Testis (tissue), 2 donors: ENCODE measurements at regions not wholly inside any gene's neighbourhood (a gene's known extent, or its start where the extent isn't known, plus 50 kb on each side); places are given as distances from the start of the nearest gene placed in this dataset.

Experiments
- DNase-seq: peaks from one replicate; pipeline ENCODE4 v3.0.0-alpha.2; 2019
- H3K27ac ChIP-seq, 2 donors: fragments of 200-600 bp; sonication (generic); one replicate each; pipeline ENCODE4 v1.5.1; 2019
- H3K27me3 ChIP-seq: fragments of 200-600 bp; sonication (generic); one replicate; pipeline ENCODE4 v1.5.1; 2019
- H3K36me3 ChIP-seq: fragments of 200-600 bp; sonication (generic); one replicate; pipeline ENCODE4 v1.5.1; 2017; ENCODE audit warnings: low read depth; ENCODE audit errors: missing control alignments
- H3K4me1 ChIP-seq: fragments of 200-600 bp; sonication (generic); one replicate; pipeline ENCODE4 v1.5.1; 2019
- H3K4me3 ChIP-seq, 2 donors: fragments of 200-600 bp; sonication (generic); one replicate each; pipeline ENCODE4 v1.5.1; 2017 to 2019
- H3K9me3 ChIP-seq: fragments of 200-600 bp; sonication (generic); one replicate; pipeline ENCODE4 v1.5.1; 2017
- POLR2A ChIP-seq: fragments of 450-650 bp; IDR thresholded peaks from one replicate; pipeline ENCODE4 v1.6.1; 2017; ENCODE audit warnings: antibody characterized with exemption, mild to moderate bottlenecking, moderate library complexity
- WGBS, 2 donors: methylation state at CpG; one replicate each; pipeline ENCODE4 v1.1.5; 2018; 5-methylcytosine and 5-hydroxymethylcytosine counted together
- intact Hi-C: fragments of 100-400 bp; cut with DNase I; formaldehyde crosslinking; loops from one replicate; pipeline ENCODE4 v1.15.1; 2023; ENCODE audit warnings: low total_unique reads
- TF ChIP-seq, protein P1 (sequence below), 3 experiments: fragments of 450-650 bp in 2 of 3; fragments of 200-600 bp in 1 of 3; sonication (generic) in 1 of 3; IDR thresholded peaks; one replicate each; pipeline ENCODE4 v1.5.1; 2016 to 2019; ENCODE audit warnings: antibody characterized with exemption in 3 of 3, mild to moderate bottlenecking in 2 of 3, moderate library complexity in 1 of 3

DNA sequence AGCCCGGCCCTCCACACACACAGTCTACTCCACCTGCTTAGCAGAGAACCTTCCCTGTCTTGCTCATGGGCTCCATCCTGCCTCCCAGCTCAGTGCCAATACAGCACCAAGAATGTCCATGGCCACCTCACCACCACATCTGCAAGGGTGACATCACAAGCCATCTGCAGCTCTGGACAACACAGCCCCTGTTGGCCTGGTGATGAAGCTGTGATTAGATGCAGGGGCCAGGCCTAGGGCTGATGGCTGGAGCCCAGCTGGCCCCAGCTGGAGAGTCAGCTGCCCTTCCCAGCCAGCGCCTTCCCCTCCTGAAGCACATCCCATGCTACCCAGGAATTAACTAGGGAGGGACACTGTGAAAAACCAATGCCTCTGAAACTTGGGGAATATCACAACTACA, 91.1 kb downstream of the TTC32 start:
- no peak overlapping the region for H3K27ac ChIP-seq
- no peak overlapping the region for H3K4me3 ChIP-seq
- 83 to 92% methylated on average over 2 of the region's 2 CpGs for WGBS, 2 donors
- intact Hi-C loops, result no loop called here
- TF ChIP-seq, protein P1, sequence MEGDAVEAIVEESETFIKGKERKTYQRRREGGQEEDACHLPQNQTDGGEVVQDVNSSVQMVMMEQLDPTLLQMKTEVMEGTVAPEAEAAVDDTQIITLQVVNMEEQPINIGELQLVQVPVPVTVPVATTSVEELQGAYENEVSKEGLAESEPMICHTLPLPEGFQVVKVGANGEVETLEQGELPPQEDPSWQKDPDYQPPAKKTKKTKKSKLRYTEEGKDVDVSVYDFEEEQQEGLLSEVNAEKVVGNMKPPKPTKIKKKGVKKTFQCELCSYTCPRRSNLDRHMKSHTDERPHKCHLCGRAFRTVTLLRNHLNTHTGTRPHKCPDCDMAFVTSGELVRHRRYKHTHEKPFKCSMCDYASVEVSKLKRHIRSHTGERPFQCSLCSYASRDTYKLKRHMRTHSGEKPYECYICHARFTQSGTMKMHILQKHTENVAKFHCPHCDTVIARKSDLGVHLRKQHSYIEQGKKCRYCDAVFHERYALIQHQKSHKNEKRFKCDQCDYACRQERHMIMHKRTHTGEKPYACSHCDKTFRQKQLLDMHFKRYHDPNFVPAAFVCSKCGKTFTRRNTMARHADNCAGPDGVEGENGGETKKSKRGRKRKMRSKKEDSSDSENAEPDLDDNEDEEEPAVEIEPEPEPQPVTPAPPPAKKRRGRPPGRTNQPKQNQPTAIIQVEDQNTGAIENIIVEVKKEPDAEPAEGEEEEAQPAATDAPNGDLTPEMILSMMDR (IDR thresholded peaks at IDR 0.05), result no peak
- TF ChIP-seq POLR2A, result no peak
- H3K4me1 ChIP-seq, result peaks cover 6% of the 10 kb centered on the region
- H3K9me3 ChIP-seq, result no peaks in the 10 kb centered on the region
- no peaks in the 10 kb centered on the region for H3K36me3 ChIP-seq
- H3K27me3 ChIP-seq, result no peaks in the 10 kb centered on the region
- DNase-seq, result no peak

DNA sequence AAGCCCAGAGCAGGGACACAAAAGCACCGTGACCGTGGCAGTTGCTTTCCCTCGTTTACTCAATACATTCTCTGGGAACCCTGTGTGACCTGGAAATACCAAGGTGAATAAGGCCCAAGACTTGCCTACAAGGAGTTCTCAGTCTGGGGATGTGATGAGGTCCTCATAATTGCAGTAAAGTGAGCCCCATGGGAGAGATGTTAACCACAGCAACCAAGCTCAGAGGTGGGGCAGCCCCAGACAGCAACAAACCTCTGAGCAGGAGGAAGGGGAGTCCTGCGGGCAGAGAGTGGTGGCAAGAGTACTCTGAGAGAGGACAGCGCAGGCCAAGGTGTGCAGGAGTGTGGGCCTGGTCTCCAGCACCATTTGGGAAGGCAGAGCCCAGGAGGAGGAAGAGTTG, 91.6 kb downstream of the TTC32 start:
- intact Hi-C loops, result no loop called here
- H3K4me3 ChIP-seq, result no peak overlapping the region
- no peak for DNase-seq
- H3K9me3 ChIP-seq, result no peaks in the 10 kb centered on the region
- H3K27me3 ChIP-seq, result no peaks in the 10 kb centered on the region
- peaks cover 6% of the 10 kb centered on the region for H3K4me1 ChIP-seq
- no peak overlapping the region for H3K27ac ChIP-seq
- TF ChIP-seq, protein P1 (IDR thresholded peaks at IDR 0.05), result no peak
- no peak for TF ChIP-seq POLR2A
- 89 to 94% methylated on average over 2 to 5 of the region's 5 CpGs for WGBS, 2 donors
- H3K36me3 ChIP-seq, result no peaks in the 10 kb centered on the region

DNA sequence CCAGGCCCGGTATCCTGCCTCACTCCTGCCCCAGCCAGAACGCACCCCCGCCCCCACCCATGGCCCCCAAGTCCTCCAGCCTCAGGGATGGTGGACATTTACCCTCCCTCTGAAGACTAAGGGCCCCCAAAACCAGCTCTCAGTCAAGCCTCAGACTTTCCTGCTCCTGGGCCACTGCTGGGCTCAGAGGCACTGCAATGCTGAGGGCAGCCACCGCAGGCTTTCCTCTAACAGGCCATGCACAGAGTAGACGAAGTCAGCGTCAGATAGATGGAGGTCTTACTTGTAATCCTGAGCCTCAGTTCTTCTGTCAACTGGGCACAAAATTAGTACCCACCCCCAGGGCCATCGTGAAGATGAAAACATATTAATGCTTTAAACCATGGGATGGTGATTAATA, 92.6 kb downstream of the TTC32 start:
- no peak for DNase-seq
- intact Hi-C loops, result no loop called here
- Histone ChIP-seq H3K9me3 (no peaks in the 10 kb centered on the region), H3K27ac (no peak overlapping the region), H3K36me3 (no peaks in the 10 kb centered on the region), H3K27me3 (no peaks in the 10 kb centered on the region), H3K4me1 (peaks cover 6% of the 10 kb centered on the region), H3K4me3 (no peak overlapping the region)
- TF ChIP-seq, protein P1 (IDR thresholded peaks at IDR 0.05), result no peak
- TF ChIP-seq POLR2A, result no peak
- 95 to 97% methylated on average over 7 of the region's 7 CpGs for WGBS, 2 donors

DNA sequence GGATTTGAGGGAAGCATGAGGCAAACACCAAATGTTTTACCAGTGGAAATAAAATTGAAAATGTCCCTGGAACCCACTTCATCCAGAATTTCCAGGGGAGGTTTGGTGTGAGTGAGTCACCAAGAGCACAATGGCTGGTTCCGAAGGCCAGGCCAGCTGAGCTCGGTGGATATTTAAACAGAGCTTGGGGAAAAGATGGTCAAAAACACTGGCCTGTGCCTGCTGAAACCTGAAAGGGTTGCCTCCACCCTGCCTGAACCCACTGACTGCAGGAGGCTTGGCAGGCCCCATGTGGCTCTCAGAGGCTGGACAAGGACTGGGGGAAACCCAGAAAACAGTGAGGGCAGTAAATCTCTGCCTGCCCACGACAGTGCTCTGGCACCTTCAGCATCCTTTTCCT, 93.9 kb downstream of the TTC32 start:
- whole genome bisulfite sequencing, 2 donors, result 78 to 82% methylated on average over 3 of the region's 3 CpGs
- no peak overlapping the region for H3K4me3 ChIP-seq
- no peaks in the 10 kb centered on the region for H3K36me3 ChIP-seq
- no peaks in the 10 kb centered on the region for H3K9me3 ChIP-seq
- no peak for DNase-seq
- intact Hi-C loops, result no loop called here
- H3K27me3 ChIP-seq, result no peaks in the 10 kb centered on the region
- no peak overlapping the region for H3K27ac ChIP-seq
- peaks cover 6% of the 10 kb centered on the region for H3K4me1 ChIP-seq
- no peak for TF ChIP-seq POLR2A
- TF ChIP-seq, protein P1 (IDR thresholded peaks at IDR 0.05), result no peak

- no peak for TF ChIP-seq POLR2A
- TF ChIP-seq, protein P1 (IDR thresholded peaks at IDR 0.05), result no peak
- H3K36me3 ChIP-seq, result no peaks in the 10 kb centered on the region
- no peaks in the 10 kb centered on the region for H3K9me3 ChIP-seq
- intact Hi-C loops, result no loop called here
- no peak overlapping the region for H3K27ac ChIP-seq
- H3K27me3 ChIP-seq, result no peaks in the 10 kb centered on the region
- DNase-seq, result no peak
- H3K4me1 ChIP-seq, result peaks cover 6% of the 10 kb centered on the region
- no peak overlapping the region for H3K4me3 ChIP-seq
Observed at GRCh38 chr2:19807346-19807745, 94.4 kb downstream of the TTC32 start.
